HCT116 (cell line): ENCODE measurements at regions not wholly inside any gene's neighbourhood (a gene's known extent, or its start where the extent isn't known, plus 50 kb on each side); places are given as distances from the start of the nearest gene placed in this dataset.

ENCODE experiments used
- ATAC-seq: fragments of 200-7000 bp; cut with Tn5 transposase; 2 replicates; pipeline ENCODE4 v1.9.1; 2020; ENCODE audit warnings: mild to moderate bottlenecking, moderate library complexity
- BruUV-seq: library from RNA; stranded (reverse); fragments of 400-500 nt; replicated peaks from 2 replicates; lab custom pipeline; 2021; lab: Mats Ljungman, UMichigan
- CTCF ChIA-PET: fragments of 300-600 bp; sonication (Branson Sonifier 250); formaldehyde crosslinking; loops from one replicate; lab custom pipeline; 2021; ENCODE audit warnings: antibody characterized with exemption; lab: Charles Lee
- POLR2A ChIA-PET: fragments of 300-600, 350-600 bp; sonication (Branson Sonifier 250); formaldehyde crosslinking; loops from one replicate; lab custom pipeline; 2021; ENCODE audit warnings: antibody characterized with exemption; lab: Charles Lee
- RAD21 ChIA-PET, 2 experiments: fragments of 300-600 bp; sonication (Branson Sonifier 250); formaldehyde crosslinking; loops; one replicate each; lab custom pipeline; 2023; ENCODE audit warnings: low total read pairs in 2 of 2; ENCODE audit not compliant: uncharacterized antibody in 2 of 2, unreplicated experiment in 2 of 2, low non-redundant PET in 1 of 2; lab: Charles Lee
- DNase-seq: peaks from one replicate; pipeline ENCODE4 v3.0.0-alpha.2; 2010; ENCODE audit warnings: low read depth, low spot score
- H2AFZ ChIP-seq: fragments of 200-600 bp; shearing (Covaris generic), sonication (generic); 2 replicates; pipeline ENCODE4 v1.6.1; 2017; ENCODE audit warnings: low read depth, mixed run types, mixed read lengths, antibody characterized with exemption, low read length; ENCODE audit not compliant: poor library complexity, severe bottlenecking
- H3K27ac ChIP-seq: 2 replicates; pipeline ENCODE4 v1.5.1; 2012; ENCODE audit warnings: low read depth, low read length
- H3K27me3 ChIP-seq: fragments of 200-600 bp; sonication (generic); 2 replicates; pipeline ENCODE4 v1.6.1; 2016; ENCODE audit warnings: mixed run types, low read length, mixed read lengths; ENCODE audit not compliant: insufficient read depth
- H3K36me3 ChIP-seq, 2 experiments: fragments of 200-500 bp in 1 of 2; fragments of 200-600 bp in 1 of 2; sonication (Bioruptor generic) in 1 of 2; sonication (generic) in 1 of 2; 2 replicates each; pipeline versions ENCODE4 v1.5.1 to v1.6.1; 2014 to 2016; ENCODE audit warnings: low read length in 2 of 2, inconsistent platforms in 1 of 2, mixed read lengths in 1 of 2, mixed run types in 1 of 2; ENCODE audit not compliant: insufficient read depth in 2 of 2, control insufficient read depth in 1 of 2
- H3K4me1 ChIP-seq, 2 experiments: fragments of 200-600 bp in 1 of 2; sonication (generic) in 1 of 2; 2 replicates each; pipeline versions ENCODE4 v1.5.1 to v1.6.1; 2012 to 2017; ENCODE audit warnings: low read length in 2 of 2, inconsistent platforms in 1 of 2, mild to moderate bottlenecking in 1 of 2, mixed read lengths in 1 of 2, mixed run types in 1 of 2, moderate library complexity in 1 of 2; ENCODE audit not compliant: insufficient read depth in 2 of 2, control insufficient read depth in 1 of 2
- H3K4me2 ChIP-seq: fragments of 200-600 bp; sonication (generic); 2 replicates; pipeline ENCODE4 v1.6.1; 2017; ENCODE audit warnings: mixed run types, low read length, mixed read lengths
- H3K4me3 ChIP-seq, 2 experiments: fragments of 200-600 bp in 1 of 2; sonication (generic) in 1 of 2; replicated peaks in 1 of 2; 2 replicates each; pipeline ENCODE4 v1.5.1; 2011 to 2016; ENCODE audit warnings: low read length in 2 of 2, control low read depth in 1 of 2, low read depth in 1 of 2, mild to moderate bottlenecking in 1 of 2, mixed read lengths in 1 of 2, mixed run types in 1 of 2
- H3K79me2 ChIP-seq: fragments of 200-600 bp; sonication (generic); 2 replicates; pipeline ENCODE4 v1.6.1; 2017; ENCODE audit warnings: mild to moderate bottlenecking, mixed run types, low read length, moderate library complexity, mixed read lengths; ENCODE audit not compliant: insufficient read depth
- H3K9ac ChIP-seq: fragments of 200-600 bp; sonication (generic); 2 replicates; pipeline ENCODE4 v1.6.1; 2016; ENCODE audit warnings: low read length, mixed read lengths
- H3K9me2 ChIP-seq: fragments of 200-600 bp; sonication (generic), shearing (Covaris generic); 2 replicates; pipeline ENCODE4 v1.6.1; 2017; ENCODE audit warnings: mixed run types, mild to moderate bottlenecking, moderate library complexity; ENCODE audit not compliant: insufficient read depth
- H3K9me3 ChIP-seq, 2 experiments: fragments of 200-500 bp in 1 of 2; fragments of 200-600 bp in 1 of 2; sonication (Bioruptor generic) in 1 of 2; sonication (generic) in 1 of 2; 2 replicates each; pipeline ENCODE4 v1.6.1; 2014 to 2017; ENCODE audit warnings: low read length in 2 of 2, mixed read lengths in 2 of 2, inconsistent platforms in 1 of 2, low read depth in 1 of 2, mild to moderate bottlenecking in 1 of 2, mixed run types in 1 of 2, moderate library complexity in 1 of 2; ENCODE audit not compliant: control insufficient read depth in 1 of 2, insufficient read depth in 1 of 2
- H4K20me1 ChIP-seq: fragments of 200-600 bp; sonication (generic), shearing (Covaris generic); 2 replicates; pipeline ENCODE4 v1.6.1; 2017; ENCODE audit warnings: mixed run types, mild to moderate bottlenecking, moderate library complexity; ENCODE audit not compliant: insufficient read depth
- CBX3 ChIP-seq: IDR thresholded peaks from 2 replicates; pipeline ENCODE4 v1.6.1; 2012; ENCODE audit warnings: low read depth
- CTCF ChIP-seq, 3 experiments: fragments of 200-600 bp in 1 of 3; sonication (generic) in 1 of 3; IDR thresholded peaks in 2 of 3; conservative IDR thresholded peaks in 1 of 3; 2 replicates each; pipeline ENCODE4 v1.5.1; 2012 to 2017; ENCODE audit warnings: low read depth in 2 of 3, low read length in 2 of 3, antibody characterized with exemption in 1 of 3, borderline replicate concordance in 1 of 3, control low read depth in 1 of 3, mild to moderate bottlenecking in 1 of 3, mixed read lengths in 1 of 3, mixed run types in 1 of 3, moderate library complexity in 1 of 3; ENCODE audit not compliant: insufficient read depth in 1 of 3
- EGR1 ChIP-seq: IDR thresholded peaks from 2 replicates; pipeline ENCODE4 v1.6.1; 2012; ENCODE audit warnings: low read depth
- ELF1 ChIP-seq: IDR thresholded peaks from 2 replicates; pipeline ENCODE4 v1.6.1; 2012; ENCODE audit warnings: low read depth, borderline replicate concordance
- EZH2 ChIP-seq: fragments of 200-600 bp; sonication (generic); IDR thresholded peaks from 2 replicates; pipeline ENCODE4 v1.6.1; 2017; ENCODE audit warnings: antibody characterized with exemption, mixed run types
- EZH2phosphoT487 ChIP-seq: fragments of 200-600 bp; IDR thresholded peaks from 2 replicates; pipeline ENCODE4 v1.6.1; 2018; ENCODE audit warnings: antibody characterized with exemption, borderline replicate concordance
- POLR2A ChIP-seq: IDR thresholded peaks from 2 replicates; pipeline ENCODE4 v1.7.0; 2011; ENCODE audit warnings: borderline replicate concordance; ENCODE audit not compliant: insufficient read depth, insufficient read length; ENCODE audit errors: extremely low read depth
- POLR2AphosphoS5 ChIP-seq: IDR thresholded peaks from 2 replicates; pipeline ENCODE4 v1.6.1; 2011; ENCODE audit warnings: mild to moderate bottlenecking, low read depth, low read length, moderate library complexity
- REST ChIP-seq: IDR thresholded peaks from 2 replicates; pipeline ENCODE4 v1.6.1; 2012; ENCODE audit warnings: low read depth
- SIN3A ChIP-seq: IDR thresholded peaks from 2 replicates; pipeline ENCODE4 v1.6.1; 2012; ENCODE audit warnings: low read depth
- SP1 ChIP-seq: IDR thresholded peaks from 2 replicates; pipeline ENCODE4 v1.6.1; 2012; ENCODE audit warnings: low read depth
- ZFX ChIP-seq: fragments of 450-650 bp; IDR thresholded peaks from 2 replicates; pipeline ENCODE4 v1.6.1; 2017
- ZNF274 ChIP-seq: fragments of 200-500 bp; sonication (Bioruptor generic); IDR thresholded peaks from 2 replicates; pipeline ENCODE4 v1.6.1; 2014; ENCODE audit warnings: mild to moderate bottlenecking, low read depth, low read length, inconsistent platforms
- intact Hi-C: fragments of 100-400 bp; cut with micrococcal nuclease; formaldehyde crosslinking; loops from 2 replicates; pipeline ENCODE4 v1.10.0; 2022
- TF ChIP-seq, protein P1 (sequence below): IDR thresholded peaks from 2 replicates; pipeline ENCODE4 v1.6.1; 2012
- TF ChIP-seq, protein P2 (sequence below): IDR thresholded peaks from 2 replicates; pipeline ENCODE4 v1.6.1; 2011; ENCODE audit warnings: mild to moderate bottlenecking, low read length, moderate library complexity; ENCODE audit not compliant: insufficient replicate concordance; ENCODE audit errors: extremely low read depth

- no peak for TF ChIP-seq ZNF274
- TF ChIP-seq, protein P1, sequence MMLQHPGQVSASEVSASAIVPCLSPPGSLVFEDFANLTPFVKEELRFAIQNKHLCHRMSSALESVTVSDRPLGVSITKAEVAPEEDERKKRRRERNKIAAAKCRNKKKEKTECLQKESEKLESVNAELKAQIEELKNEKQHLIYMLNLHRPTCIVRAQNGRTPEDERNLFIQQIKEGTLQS: no peak
These were observed 675.0 kb downstream of the USP25 start (continued) for GRCh38 chr21:16404776-16405175.

GRCh38 chr21:16406355-16406754 is 676.6 kb downstream of the USP25 start:
- no peak overlapping the region for H3K27ac ChIP-seq
- H3K9me3 ChIP-seq: peaks cover 15 to 16% of the 10 kb centered on the region in 2 experiments; a peak in 3 of 4 replicates
- H3K9ac ChIP-seq: no peak overlapping the region
- no peaks in the 10 kb centered on the region for H3K4me1 ChIP-seq
- ATAC-seq: no peak
- H3K36me3 ChIP-seq: no peaks in the 10 kb centered on the region
- no peaks in the 10 kb centered on the region for H4K20me1 ChIP-seq
- POLR2A ChIA-PET: no interaction called here
- no peak overlapping the region for H2AFZ ChIP-seq
- no peak for TF ChIP-seq REST
- TF ChIP-seq SIN3A: no peak
- no peak for TF ChIP-seq CTCF (IDR thresholded peaks at IDR 0.05 in 2 of 3, conservative IDR thresholded peaks at IDR 0.05 in 1 of 3; ENCODE audit: borderline replicate concordance in 1 of 3, insufficient read depth in 1 of 3, low read depth in 2 of 3, low read length in 2 of 3)
- TF ChIP-seq POLR2AphosphoS5: no peak
- no peak for TF ChIP-seq EGR1
- TF ChIP-seq SP1: no peak
- TF ChIP-seq EZH2phosphoT487: no peak
- no peak for TF ChIP-seq CBX3
- no peak for TF ChIP-seq POLR2A
- TF ChIP-seq EZH2: no peak
- TF ChIP-seq ELF1: no peak
- no peak for TF ChIP-seq ZNF274
- TF ChIP-seq, protein P2, sequence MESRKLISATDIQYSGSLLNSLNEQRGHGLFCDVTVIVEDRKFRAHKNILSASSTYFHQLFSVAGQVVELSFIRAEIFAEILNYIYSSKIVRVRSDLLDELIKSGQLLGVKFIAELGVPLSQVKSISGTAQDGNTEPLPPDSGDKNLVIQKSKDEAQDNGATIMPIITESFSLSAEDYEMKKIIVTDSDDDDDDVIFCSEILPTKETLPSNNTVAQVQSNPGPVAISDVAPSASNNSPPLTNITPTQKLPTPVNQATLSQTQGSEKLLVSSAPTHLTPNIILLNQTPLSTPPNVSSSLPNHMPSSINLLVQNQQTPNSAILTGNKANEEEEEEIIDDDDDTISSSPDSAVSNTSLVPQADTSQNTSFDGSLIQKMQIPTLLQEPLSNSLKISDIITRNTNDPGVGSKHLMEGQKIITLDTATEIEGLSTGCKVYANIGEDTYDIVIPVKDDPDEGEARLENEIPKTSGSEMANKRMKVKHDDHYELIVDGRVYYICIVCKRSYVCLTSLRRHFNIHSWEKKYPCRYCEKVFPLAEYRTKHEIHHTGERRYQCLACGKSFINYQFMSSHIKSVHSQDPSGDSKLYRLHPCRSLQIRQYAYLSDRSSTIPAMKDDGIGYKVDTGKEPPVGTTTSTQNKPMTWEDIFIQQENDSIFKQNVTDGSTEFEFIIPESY: no peak
- no peak for TF ChIP-seq ZFX
- TF ChIP-seq, all 23 proteins: peak for 0
- H3K27me3 ChIP-seq: no peaks in the 10 kb centered on the region
- CTCF ChIA-PET: no interaction called here
- no peak for DNase-seq
- RAD21 ChIA-PET: no interaction called here
- intact Hi-C loops: no loop called here
- no TSS peak for BruUV-seq
- H3K79me2 ChIP-seq: no peaks in the 10 kb centered on the region
- no peaks in the 10 kb centered on the region for H3K9me2 ChIP-seq
- no peak overlapping the region for H3K4me3 ChIP-seq
- H3K4me2 ChIP-seq: no peak overlapping the region
